Activated CD4-positive, alpha-beta T cell treated with anti-CD3 and anti-CD28 coated beads, Interleukin-2, amount 10 ng/mL, durations not matched to agents 24 days and 14 days (primary cell): ENCODE measurements at regions not wholly inside any gene's neighbourhood (a gene's known extent, or its start where the extent isn't known, plus 50 kb on each side); places are given as distances from the start of the nearest gene placed in this dataset.

Experiments
- DNase-seq: peaks from one replicate; pipeline ENCODE4 v3.0.0; 2022
- H3K27ac Mint-ChIP-seq: one replicate; pipeline ENCODE4 v1.8.0; 2022; ENCODE audit warnings: mild to moderate bottlenecking, mixed read lengths
- H3K27me3 Mint-ChIP-seq: one replicate; pipeline ENCODE4 v1.8.0; 2022; ENCODE audit warnings: mixed read lengths
- H3K36me3 Mint-ChIP-seq: one replicate; pipeline ENCODE4 v1.8.0; 2022; ENCODE audit warnings: low read depth, mild to moderate bottlenecking, mixed read lengths
- H3K4me1 Mint-ChIP-seq: one replicate; pipeline ENCODE4 v1.8.0; 2021; ENCODE audit warnings: mixed read lengths
- H3K4me3 Mint-ChIP-seq: one replicate; pipeline ENCODE4 v1.8.0; 2022; ENCODE audit warnings: mild to moderate bottlenecking, moderate library complexity, mixed read lengths
- H3K9me3 Mint-ChIP-seq: one replicate; pipeline ENCODE4 v1.8.0; 2021; ENCODE audit warnings: mixed read lengths
- intact Hi-C: fragments of 100-400 bp; cut with micrococcal nuclease; formaldehyde crosslinking; loops from one replicate; pipeline ENCODE4 v1.15.1; 2023

GRCh38 chr4:123579961-123580360 lies 183.4 kb downstream of the SPRY1 start:
- Mint-ChIP-seq H3K36me3 (peaks cover 4% of the 10 kb centered on the region), H3K4me1 (peaks cover 2% of the 10 kb centered on the region), H3K4me3 (no peak overlapping the region), H3K9me3 (peaks cover 22% of the 10 kb centered on the region), H3K27ac (no peak overlapping the region), H3K27me3 (peaks cover 6% of the 10 kb centered on the region)
- intact Hi-C loops, result no loop called here
- no peak for DNase-seq

GRCh38 chr4:123580981-123581664 lies 184.5 kb downstream of the SPRY1 start:
- Mint-ChIP-seq H3K36me3 (peaks cover 4% of the 10 kb centered on the region), H3K4me3 (no peak overlapping the region), H3K27me3 (peaks cover 6% of the 10 kb centered on the region), H3K4me1 (no peaks in the 10 kb centered on the region), H3K27ac (no peak overlapping the region), H3K9me3 (peaks cover 22% of the 10 kb centered on the region)
- intact Hi-C loops, result no loop called here
- no peak for DNase-seq

- Mint-ChIP-seq H3K27me3 (peaks cover 7% of the 10 kb centered on the region), H3K36me3 (peaks cover 4% of the 10 kb centered on the region), H3K27ac (no peak overlapping the region), H3K4me3 (no peak overlapping the region), H3K9me3 (peaks cover 22% of the 10 kb centered on the region), H3K4me1 (no peaks in the 10 kb centered on the region)
- intact Hi-C loops, result no loop called here
- no peak for DNase-seq
These were observed 185.2 kb downstream of the SPRY1 start for GRCh38 chr4:123581802-123582201.

- Mint-ChIP-seq H3K4me3 (no peak overlapping the region), H3K9me3 (peaks cover 18% of the 10 kb centered on the region), H3K36me3 (peaks cover 4% of the 10 kb centered on the region), H3K4me1 (no peaks in the 10 kb centered on the region), H3K27me3 (peaks cover 2% of the 10 kb centered on the region), H3K27ac (no peak overlapping the region)
- DNase-seq, result no peak
- intact Hi-C loops, result no loop called here
These were observed 186.4 kb downstream of the SPRY1 start for GRCh38 chr4:123583043-123583442.

GRCh38 chr4:123585111-123585510 lies 188.5 kb downstream of the SPRY1 start:
- peaks cover 18% of the 10 kb centered on the region for H3K9me3 Mint-ChIP-seq
- peaks cover 2% of the 10 kb centered on the region for H3K27me3 Mint-ChIP-seq
- H3K4me1 Mint-ChIP-seq, result peaks cover 5% of the 10 kb centered on the region
- H3K36me3 Mint-ChIP-seq, result peaks cover 6% of the 10 kb centered on the region
- no peak overlapping the region for H3K4me3 Mint-ChIP-seq
- intact Hi-C loops, result no loop called here
- DNase-seq, result no peak
- H3K27ac Mint-ChIP-seq, result no peak overlapping the region

- H3K9me3 Mint-ChIP-seq, result peaks cover 4% of the 10 kb centered on the region
- intact Hi-C loops, result no loop called here
- H3K27ac Mint-ChIP-seq, result no peak overlapping the region
- no peak overlapping the region for H3K4me3 Mint-ChIP-seq
- peaks cover 2% of the 10 kb centered on the region for H3K36me3 Mint-ChIP-seq
- peaks cover 5% of the 10 kb centered on the region for H3K4me1 Mint-ChIP-seq
- DNase-seq, result no peak
- H3K27me3 Mint-ChIP-seq, result peaks cover 4% of the 10 kb centered on the region
These were observed 191.4 kb downstream of the SPRY1 start for GRCh38 chr4:123587983-123588494.

- H3K27me3 Mint-ChIP-seq, result peaks cover 7% of the 10 kb centered on the region
- peaks cover 3% of the 10 kb centered on the region for H3K36me3 Mint-ChIP-seq
- H3K27ac Mint-ChIP-seq, result no peak overlapping the region
- peaks cover 4% of the 10 kb centered on the region for H3K9me3 Mint-ChIP-seq
- H3K4me3 Mint-ChIP-seq, result no peak overlapping the region
- intact Hi-C loops, result no loop called here
- peaks cover 8% of the 10 kb centered on the region for H3K4me1 Mint-ChIP-seq
- DNase-seq, result no peak
These were observed 192.1 kb downstream of the SPRY1 start for GRCh38 chr4:123588631-123589241.

- Mint-ChIP-seq H3K27me3 (peaks cover 8% of the 10 kb centered on the region), H3K9me3 (peaks cover 4% of the 10 kb centered on the region), H3K4me1 (peaks cover 9% of the 10 kb centered on the region)
These were observed 192.7 kb downstream of the SPRY1 start for GRCh38 chr4:123589301-123589700.

GRCh38 chr4:123591875-123592274 lies 195.3 kb downstream of the SPRY1 start:
- Mint-ChIP-seq H3K36me3 (peaks cover 3% of the 10 kb centered on the region), H3K9me3 (peaks cover 8% of the 10 kb centered on the region), H3K27ac (no peak overlapping the region), H3K27me3 (peaks cover 6% of the 10 kb centered on the region), H3K4me3 (no peak overlapping the region), H3K4me1 (peaks cover 9% of the 10 kb centered on the region)
- intact Hi-C loops, result no loop called here
- no peak for DNase-seq

More at GRCh38 chr4:123589301-123589700, 192.7 kb downstream of the SPRY1 start:
- Mint-ChIP-seq H3K4me3 (no peak overlapping the region), H3K36me3 (peaks cover 3% of the 10 kb centered on the region), H3K27ac (no peak overlapping the region)
- DNase-seq, result no peak
- intact Hi-C loops, result no loop called here

- Mint-ChIP-seq H3K4me3 (no peak overlapping the region), H3K27ac (no peak overlapping the region), H3K9me3 (peaks cover 8% of the 10 kb centered on the region), H3K36me3 (peaks cover 3% of the 10 kb centered on the region), H3K4me1 (peaks cover 19% of the 10 kb centered on the region), H3K27me3 (peaks cover 8% of the 10 kb centered on the region)
- DNase-seq, result no peak
- intact Hi-C loops, result no loop called here
These were observed 197.1 kb downstream of the SPRY1 start for GRCh38 chr4:123593655-123594054.

GRCh38 chr4:123596805-123597204 lies 200.2 kb downstream of the SPRY1 start:
- peaks cover 2% of the 10 kb centered on the region for H3K36me3 Mint-ChIP-seq

GRCh38 chr4:123597586-123597985 lies 201.0 kb downstream of the SPRY1 start:
- Mint-ChIP-seq H3K4me3 (no peak overlapping the region), H3K36me3 (peaks cover 2% of the 10 kb centered on the region), H3K4me1 (peaks cover 38% of the 10 kb centered on the region), H3K27ac (no peak overlapping the region), H3K9me3 (peaks cover 3% of the 10 kb centered on the region), H3K27me3 (peaks cover 6% of the 10 kb centered on the region)
- DNase-seq, result no peak
- intact Hi-C loops, result no loop called here

More at GRCh38 chr4:123596805-123597204, 200.2 kb downstream of the SPRY1 start:
- Mint-ChIP-seq H3K4me3 (no peak overlapping the region), H3K9me3 (peaks cover 3% of the 10 kb centered on the region), H3K27me3 (peaks cover 7% of the 10 kb centered on the region), H3K27ac (no peak overlapping the region), H3K4me1 (peaks cover 35% of the 10 kb centered on the region)
- intact Hi-C loops, result no loop called here
- no peak for DNase-seq

- peaks cover 6% of the 10 kb centered on the region for H3K27me3 Mint-ChIP-seq
- no peak overlapping the region for H3K4me3 Mint-ChIP-seq
- peaks cover 2% of the 10 kb centered on the region for H3K36me3 Mint-ChIP-seq
- H3K27ac Mint-ChIP-seq, result no peak overlapping the region
- peaks cover 3% of the 10 kb centered on the region for H3K9me3 Mint-ChIP-seq
- H3K4me1 Mint-ChIP-seq, result peaks cover 38% of the 10 kb centered on the region
- DNase-seq, result no peak
- intact Hi-C loops, result no loop called here
These were observed 201.7 kb downstream of the SPRY1 start for GRCh38 chr4:123598331-123598730.

- H3K4me3 Mint-ChIP-seq, result peak overlapping the region; percentile 51
- H3K27me3 Mint-ChIP-seq, result peaks cover 2% of the 10 kb centered on the region
- intact Hi-C loops, result no loop called here
- H3K4me1 Mint-ChIP-seq, result peaks cover 33% of the 10 kb centered on the region
- H3K36me3 Mint-ChIP-seq, result no peaks in the 10 kb centered on the region
- H3K27ac Mint-ChIP-seq, result peak overlapping the region; percentile 45
- peaks cover 7% of the 10 kb centered on the region for H3K9me3 Mint-ChIP-seq
- no peak for DNase-seq
These were observed 202.7 kb downstream of the SPRY1 start for GRCh38 chr4:123599061-123599919.
